ENCODE measurements at regions not wholly inside any gene's neighbourhood (a gene's known extent, or its start where the extent isn't known, plus 50 kb on each side); places are given as distances from the start of the nearest gene placed in this dataset.

DNA sequence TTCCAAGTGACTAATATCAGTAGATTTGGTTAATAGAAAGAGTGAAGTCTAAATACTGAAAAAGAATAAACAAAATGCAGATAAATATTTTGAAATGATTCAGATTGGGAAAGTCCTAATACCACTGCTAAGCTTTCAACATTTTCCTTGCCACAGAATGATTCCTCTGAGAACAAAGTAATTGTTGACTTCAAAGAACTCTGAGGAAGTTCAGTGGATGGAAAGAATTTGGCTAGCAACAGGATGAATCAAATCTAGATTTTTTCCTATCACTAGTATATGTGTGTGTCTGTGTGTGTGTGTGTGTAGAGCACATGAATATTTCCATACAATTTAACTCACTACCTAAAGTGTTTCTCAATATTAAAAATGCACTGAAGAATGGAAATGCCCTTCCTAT, 107.9 kb upstream of the PREP start:
- no TSS peak for BruUV-seq (replicated peaks)
- H4K20me1 ChIP-seq (ENCODE audit: insufficient read depth, low read length) = no peaks in the 10 kb centered on the region
- H3K4me1 ChIP-seq (ENCODE audit: insufficient read depth, low read length, poor library complexity, severe bottlenecking) = no peaks in the 10 kb centered on the region
- no peaks in the 10 kb centered on the region for H3K9me2 ChIP-seq (ENCODE audit: insufficient read depth, low read length)
- DNase-seq (ENCODE audit: low spot score) = no peak
- ChIA-PET POLR2A (no interaction called here), CTCF (ENCODE audit: unreplicated experiment) (no interaction called here)
- no peaks in the 10 kb centered on the region for H3K36me3 ChIP-seq (ENCODE audit: insufficient read depth, low read length)
- no peaks in the 10 kb centered on the region for H3K9me3 ChIP-seq (ENCODE audit: low read length)
- H2AFZ ChIP-seq (ENCODE audit: low read length) = no peak overlapping the region
- no peak overlapping the region for H3K27ac ChIP-seq (ENCODE audit: low read depth, low read length, poor library complexity, severe bottlenecking)
- H3K4me2 ChIP-seq (ENCODE audit: low read length) = no peak overlapping the region
- no peaks in the 10 kb centered on the region for H3K79me2 ChIP-seq (ENCODE audit: insufficient read depth, low read depth, low read length)
- no peak for TF ChIP-seq EZH2phosphoT487 (IDR thresholded peaks at IDR 0.05; ENCODE audit: borderline replicate concordance, low read depth, low read length)
- TF ChIP-seq, protein P1, sequence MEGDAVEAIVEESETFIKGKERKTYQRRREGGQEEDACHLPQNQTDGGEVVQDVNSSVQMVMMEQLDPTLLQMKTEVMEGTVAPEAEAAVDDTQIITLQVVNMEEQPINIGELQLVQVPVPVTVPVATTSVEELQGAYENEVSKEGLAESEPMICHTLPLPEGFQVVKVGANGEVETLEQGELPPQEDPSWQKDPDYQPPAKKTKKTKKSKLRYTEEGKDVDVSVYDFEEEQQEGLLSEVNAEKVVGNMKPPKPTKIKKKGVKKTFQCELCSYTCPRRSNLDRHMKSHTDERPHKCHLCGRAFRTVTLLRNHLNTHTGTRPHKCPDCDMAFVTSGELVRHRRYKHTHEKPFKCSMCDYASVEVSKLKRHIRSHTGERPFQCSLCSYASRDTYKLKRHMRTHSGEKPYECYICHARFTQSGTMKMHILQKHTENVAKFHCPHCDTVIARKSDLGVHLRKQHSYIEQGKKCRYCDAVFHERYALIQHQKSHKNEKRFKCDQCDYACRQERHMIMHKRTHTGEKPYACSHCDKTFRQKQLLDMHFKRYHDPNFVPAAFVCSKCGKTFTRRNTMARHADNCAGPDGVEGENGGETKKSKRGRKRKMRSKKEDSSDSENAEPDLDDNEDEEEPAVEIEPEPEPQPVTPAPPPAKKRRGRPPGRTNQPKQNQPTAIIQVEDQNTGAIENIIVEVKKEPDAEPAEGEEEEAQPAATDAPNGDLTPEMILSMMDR (conservative IDR thresholded peaks at IDR 0.05; ENCODE audit: low read length) = no peak
- intact Hi-C loops (cut with micrococcal nuclease; ENCODE audit: unreplicated experiment) = no loop called here
- H3K4me3 ChIP-seq (ENCODE audit: low read depth, low read length, poor library complexity, severe bottlenecking) = no peak overlapping the region

DNA sequence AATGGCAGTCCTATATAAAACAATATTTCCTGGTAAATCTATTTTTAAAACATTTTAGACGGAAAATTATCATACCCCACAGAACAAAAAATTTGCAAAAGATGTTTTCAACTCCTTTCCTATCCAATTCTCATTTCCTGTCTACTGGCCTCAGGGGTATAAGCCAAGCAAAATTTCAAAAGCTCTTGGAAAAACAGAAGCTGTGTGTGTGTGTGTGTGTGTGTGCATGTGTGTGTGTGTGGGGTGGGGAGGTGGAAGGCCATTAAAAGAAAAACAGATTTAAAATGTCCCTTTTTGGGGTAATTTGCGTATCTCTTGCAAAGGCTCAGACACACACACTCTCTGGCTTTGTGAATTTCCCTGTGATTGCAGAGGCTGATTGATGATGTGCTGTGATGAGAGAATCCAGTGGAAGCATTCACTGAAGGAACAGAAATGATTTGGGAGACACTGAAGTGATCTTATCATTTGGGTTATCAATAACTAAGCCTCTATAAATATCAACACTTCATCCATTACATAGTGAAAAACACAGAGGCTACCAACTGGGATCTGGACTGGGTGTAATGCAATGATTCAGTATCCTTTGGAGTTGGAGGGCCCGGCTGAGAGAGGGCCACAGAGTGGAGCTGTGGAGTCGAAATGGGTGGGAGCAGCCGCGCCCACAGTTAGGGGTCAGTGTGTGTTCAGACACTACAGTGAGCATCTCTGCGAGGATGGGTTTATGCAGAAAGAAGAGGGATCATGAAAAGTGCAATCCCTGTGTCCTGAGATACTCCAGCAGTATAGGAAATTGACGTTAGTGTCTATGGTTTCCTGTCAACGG, 106.8 kb upstream of the PREP start:
- H2AFZ ChIP-seq (ENCODE audit: low read length) = no peak overlapping the region
- no peaks in the 10 kb centered on the region for H4K20me1 ChIP-seq (ENCODE audit: insufficient read depth, low read length)
- no peaks in the 10 kb centered on the region for H3K9me3 ChIP-seq (ENCODE audit: low read length)
- no peak overlapping the region for H3K4me2 ChIP-seq (ENCODE audit: low read length)
- ChIA-PET CTCF (ENCODE audit: unreplicated experiment) (no interaction called here), POLR2A (no interaction called here)
- no peaks in the 10 kb centered on the region for H3K4me1 ChIP-seq (ENCODE audit: insufficient read depth, low read length, poor library complexity, severe bottlenecking)
- TF ChIP-seq EZH2phosphoT487 (IDR thresholded peaks at IDR 0.05; ENCODE audit: borderline replicate concordance, low read depth, low read length) = no peak
- TF ChIP-seq, protein P1 (conservative IDR thresholded peaks at IDR 0.05; ENCODE audit: low read length) = peak; percentile 54
- intact Hi-C loops (cut with micrococcal nuclease; ENCODE audit: unreplicated experiment) = no loop called here
- no peaks in the 10 kb centered on the region for H3K9me2 ChIP-seq (ENCODE audit: insufficient read depth, low read length)
- no peaks in the 10 kb centered on the region for H3K36me3 ChIP-seq (ENCODE audit: insufficient read depth, low read length)
- DNase-seq (ENCODE audit: low spot score) = peak; percentile 11
- no TSS peak for BruUV-seq (replicated peaks)
- no peak overlapping the region for H3K27ac ChIP-seq (ENCODE audit: low read depth, low read length, poor library complexity, severe bottlenecking)
- H3K4me3 ChIP-seq (ENCODE audit: low read depth, low read length, poor library complexity, severe bottlenecking) = no peak overlapping the region
- H3K79me2 ChIP-seq (ENCODE audit: insufficient read depth, low read depth, low read length) = no peaks in the 10 kb centered on the region

DNA sequence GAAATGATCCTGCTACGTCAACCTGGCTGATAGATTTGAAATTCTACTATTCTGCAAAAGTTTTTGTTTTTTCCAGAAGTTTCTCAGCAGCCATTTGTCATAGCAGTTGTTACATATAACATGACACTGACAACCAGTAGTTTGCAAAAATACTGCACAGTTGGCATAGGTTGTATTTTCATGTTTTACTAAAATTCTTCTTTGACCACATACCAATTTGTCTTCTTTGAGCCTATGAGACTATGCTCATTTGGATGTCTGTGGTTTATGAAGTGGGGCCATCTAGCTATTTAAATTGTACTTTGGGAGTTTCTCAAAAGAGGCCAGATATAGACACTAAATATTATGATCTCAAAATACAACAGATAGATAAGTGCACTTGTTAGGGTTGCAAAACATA, 104.9 kb upstream of the PREP start:
- intact Hi-C loops (cut with micrococcal nuclease; ENCODE audit: unreplicated experiment) = no loop called here
- no peak for DNase-seq (ENCODE audit: low spot score)
- Histone ChIP-seq H3K4me3 (ENCODE audit: low read depth, low read length, poor library complexity, severe bottlenecking) (no peak overlapping the region), H3K9me3 (ENCODE audit: low read length) (no peaks in the 10 kb centered on the region), H3K4me1 (ENCODE audit: insufficient read depth, low read length, poor library complexity, severe bottlenecking) (no peaks in the 10 kb centered on the region), H2AFZ (ENCODE audit: low read length) (no peak overlapping the region), H3K27ac (ENCODE audit: low read depth, low read length, poor library complexity, severe bottlenecking) (no peak overlapping the region), H3K9me2 (ENCODE audit: insufficient read depth, low read length) (no peaks in the 10 kb centered on the region), H3K79me2 (ENCODE audit: insufficient read depth, low read depth, low read length) (no peaks in the 10 kb centered on the region), H3K4me2 (ENCODE audit: low read length) (no peak overlapping the region), H3K36me3 (ENCODE audit: insufficient read depth, low read length) (no peaks in the 10 kb centered on the region), H4K20me1 (ENCODE audit: insufficient read depth, low read length) (no peaks in the 10 kb centered on the region)
- BruUV-seq (replicated peaks) = no TSS peak
- ChIA-PET CTCF (ENCODE audit: unreplicated experiment) (no interaction called here), POLR2A (no interaction called here)
- no peak for TF ChIP-seq EZH2phosphoT487 (IDR thresholded peaks at IDR 0.05; ENCODE audit: borderline replicate concordance, low read depth, low read length)
- TF ChIP-seq, protein P1 (conservative IDR thresholded peaks at IDR 0.05; ENCODE audit: low read length) = no peak

Data from OCI-LY7 (cell line).